ENCODE measurements at regions not wholly inside any gene's neighbourhood (a gene's known extent, or its start where the extent isn't known, plus 50 kb on each side); places are given as distances from the start of the nearest gene placed in this dataset.

- no peak overlapping the region for H3K27ac ChIP-seq (ENCODE audit: low read depth, low read length)
- ChIA-PET RAD21 (ENCODE audit: low non-redundant PET in 1 of 2, low total read pairs in 2 of 2, uncharacterized antibody in 2 of 2, unreplicated experiment in 2 of 2) (no interaction called here), POLR2A (no interaction called here), CTCF (interaction anchor here (0.5 kb wide), 1 partner anchor 998 kb away, joined by 3 read pairs; no protein-coding TSS in a partner anchor)
- H3K27me3 ChIP-seq (ENCODE audit: insufficient read depth, low read length) = no peaks in the 10 kb centered on the region
- no peak for DNase-seq (ENCODE audit: low read depth, low spot score)
- no peaks in the 10 kb centered on the region for H3K9me3 ChIP-seq (ENCODE audit: control insufficient read depth in 1 of 2, insufficient read depth in 1 of 2, low read depth in 1 of 2, low read length in 2 of 2)
- H3K79me2 ChIP-seq (ENCODE audit: insufficient read depth, low read length) = no peaks in the 10 kb centered on the region
- no peak for ATAC-seq
- H3K4me1 ChIP-seq (ENCODE audit: control insufficient read depth in 1 of 2, insufficient read depth in 2 of 2, low read length in 2 of 2) = no peaks in the 10 kb centered on the region
- TF ChIP-seq FOSL1 (IDR thresholded peaks at IDR 0.05; ENCODE audit: low read depth) (no peak), ZNF274 (IDR thresholded peaks at IDR 0.05; ENCODE audit: low read depth, low read length) (no peak), ATF3 (IDR thresholded peaks at IDR 0.05) (no peak), TCF7L2 (IDR thresholded peaks at IDR 0.05; ENCODE audit: borderline replicate concordance, extremely low read depth, insufficient read depth, insufficient read length) (no peak), RAD21 (IDR thresholded peaks at IDR 0.05; ENCODE audit: low read depth) (no peak), SP1 (IDR thresholded peaks at IDR 0.05; ENCODE audit: low read depth) (no peak), EZH2 (IDR thresholded peaks at IDR 0.05) (no peak), EGR1 (IDR thresholded peaks at IDR 0.05; ENCODE audit: low read depth) (no peak), CBX3 (IDR thresholded peaks at IDR 0.05; ENCODE audit: low read depth) (no peak), JUND (IDR thresholded peaks at IDR 0.05) (no peak), ZBTB33 (IDR thresholded peaks at IDR 0.05; ENCODE audit: extremely low read depth, insufficient replicate concordance, low read length) (no peak), ELF1 (IDR thresholded peaks at IDR 0.05; ENCODE audit: borderline replicate concordance, low read depth) (no peak), ZFX (IDR thresholded peaks at IDR 0.05) (no peak), CEBPB (IDR thresholded peaks at IDR 0.05; ENCODE audit: low read depth) (no peak), POLR2AphosphoS5 (IDR thresholded peaks at IDR 0.05; ENCODE audit: low read depth, low read length) (no peak), YY1 (IDR thresholded peaks at IDR 0.05; ENCODE audit: extremely low read depth, insufficient replicate concordance, low read depth, low read length) (no peak)
- TF ChIP-seq, protein P1, sequence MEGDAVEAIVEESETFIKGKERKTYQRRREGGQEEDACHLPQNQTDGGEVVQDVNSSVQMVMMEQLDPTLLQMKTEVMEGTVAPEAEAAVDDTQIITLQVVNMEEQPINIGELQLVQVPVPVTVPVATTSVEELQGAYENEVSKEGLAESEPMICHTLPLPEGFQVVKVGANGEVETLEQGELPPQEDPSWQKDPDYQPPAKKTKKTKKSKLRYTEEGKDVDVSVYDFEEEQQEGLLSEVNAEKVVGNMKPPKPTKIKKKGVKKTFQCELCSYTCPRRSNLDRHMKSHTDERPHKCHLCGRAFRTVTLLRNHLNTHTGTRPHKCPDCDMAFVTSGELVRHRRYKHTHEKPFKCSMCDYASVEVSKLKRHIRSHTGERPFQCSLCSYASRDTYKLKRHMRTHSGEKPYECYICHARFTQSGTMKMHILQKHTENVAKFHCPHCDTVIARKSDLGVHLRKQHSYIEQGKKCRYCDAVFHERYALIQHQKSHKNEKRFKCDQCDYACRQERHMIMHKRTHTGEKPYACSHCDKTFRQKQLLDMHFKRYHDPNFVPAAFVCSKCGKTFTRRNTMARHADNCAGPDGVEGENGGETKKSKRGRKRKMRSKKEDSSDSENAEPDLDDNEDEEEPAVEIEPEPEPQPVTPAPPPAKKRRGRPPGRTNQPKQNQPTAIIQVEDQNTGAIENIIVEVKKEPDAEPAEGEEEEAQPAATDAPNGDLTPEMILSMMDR (IDR thresholded peaks at IDR 0.05 in 2 of 3, conservative IDR thresholded peaks at IDR 0.05 in 1 of 3; ENCODE audit: borderline replicate concordance in 1 of 3, insufficient read depth in 1 of 3, low read depth in 2 of 3, low read length in 2 of 3) = no peak
- TF ChIP-seq, protein P2, sequence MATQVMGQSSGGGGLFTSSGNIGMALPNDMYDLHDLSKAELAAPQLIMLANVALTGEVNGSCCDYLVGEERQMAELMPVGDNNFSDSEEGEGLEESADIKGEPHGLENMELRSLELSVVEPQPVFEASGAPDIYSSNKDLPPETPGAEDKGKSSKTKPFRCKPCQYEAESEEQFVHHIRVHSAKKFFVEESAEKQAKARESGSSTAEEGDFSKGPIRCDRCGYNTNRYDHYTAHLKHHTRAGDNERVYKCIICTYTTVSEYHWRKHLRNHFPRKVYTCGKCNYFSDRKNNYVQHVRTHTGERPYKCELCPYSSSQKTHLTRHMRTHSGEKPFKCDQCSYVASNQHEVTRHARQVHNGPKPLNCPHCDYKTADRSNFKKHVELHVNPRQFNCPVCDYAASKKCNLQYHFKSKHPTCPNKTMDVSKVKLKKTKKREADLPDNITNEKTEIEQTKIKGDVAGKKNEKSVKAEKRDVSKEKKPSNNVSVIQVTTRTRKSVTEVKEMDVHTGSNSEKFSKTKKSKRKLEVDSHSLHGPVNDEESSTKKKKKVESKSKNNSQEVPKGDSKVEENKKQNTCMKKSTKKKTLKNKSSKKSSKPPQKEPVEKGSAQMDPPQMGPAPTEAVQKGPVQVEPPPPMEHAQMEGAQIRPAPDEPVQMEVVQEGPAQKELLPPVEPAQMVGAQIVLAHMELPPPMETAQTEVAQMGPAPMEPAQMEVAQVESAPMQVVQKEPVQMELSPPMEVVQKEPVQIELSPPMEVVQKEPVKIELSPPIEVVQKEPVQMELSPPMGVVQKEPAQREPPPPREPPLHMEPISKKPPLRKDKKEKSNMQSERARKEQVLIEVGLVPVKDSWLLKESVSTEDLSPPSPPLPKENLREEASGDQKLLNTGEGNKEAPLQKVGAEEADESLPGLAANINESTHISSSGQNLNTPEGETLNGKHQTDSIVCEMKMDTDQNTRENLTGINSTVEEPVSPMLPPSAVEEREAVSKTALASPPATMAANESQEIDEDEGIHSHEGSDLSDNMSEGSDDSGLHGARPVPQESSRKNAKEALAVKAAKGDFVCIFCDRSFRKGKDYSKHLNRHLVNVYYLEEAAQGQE (IDR thresholded peaks at IDR 0.05; ENCODE audit: low read depth) = no peak
- no peak overlapping the region for H2AFZ ChIP-seq (ENCODE audit: low read depth, low read length, poor library complexity, severe bottlenecking)
- intact Hi-C loops (cut with micrococcal nuclease) = no loop called here
- H4K20me1 ChIP-seq (ENCODE audit: insufficient read depth) = no peaks in the 10 kb centered on the region
- H3K36me3 ChIP-seq (ENCODE audit: control insufficient read depth in 1 of 2, insufficient read depth in 2 of 2, low read length in 2 of 2) = no peaks in the 10 kb centered on the region
- no peak overlapping the region for H3K4me3 ChIP-seq (replicated peaks in 1 of 2; ENCODE audit: low read depth in 1 of 2, low read length in 2 of 2)
- no peaks in the 10 kb centered on the region for H3K9me2 ChIP-seq (ENCODE audit: insufficient read depth)
- H3K4me2 ChIP-seq (ENCODE audit: low read length) = no peak overlapping the region
- H3K9ac ChIP-seq (ENCODE audit: low read length) = no peak overlapping the region
- no TSS peak for BruUV-seq (replicated peaks)
These were observed 1496.1 kb upstream of the C9orf72 start for GRCh38 chr9:29069376-29069775.
